ENCODE measurements at regions not wholly inside any gene's neighbourhood (a gene's known extent, or its start where the extent isn't known, plus 50 kb on each side); places are given as distances from the start of the nearest gene placed in this dataset.

GRCh38 chr6:50992704-50993625 lies 174.3 kb downstream of the TFAP2B start:
- no peak overlapping the region for H3K27ac ChIP-seq (ENCODE audit: low read depth in 2 of 2, low read length in 2 of 2)
- no peak for FAIRE-seq
- TF ChIP-seq CTCF (IDR thresholded peaks at IDR 0.05; ENCODE audit: borderline replicate concordance, extremely low read depth, insufficient read depth): no peak
- no peaks in the 10 kb centered on the region for H3K27me3 ChIP-seq (ENCODE audit: control insufficient read depth, insufficient read depth, low read length)
- intact Hi-C loops (cut with DNase I): no loop called here
- H3K36me3 ChIP-seq (ENCODE audit: control insufficient read depth in 2 of 3, insufficient read depth in 3 of 3, low read length in 3 of 3): no peaks in the 10 kb centered on the region
- H3K4me3 ChIP-seq (ENCODE audit: low read length in 3 of 3): no peak overlapping the region
- DNase-seq: no peak
- no peak overlapping the region for H3K9ac ChIP-seq (ENCODE audit: low read length in 3 of 3)
- H3K4me1 ChIP-seq (ENCODE audit: control insufficient read depth in 2 of 3, insufficient read depth in 2 of 3, low read depth in 1 of 3, low read length in 3 of 3): no peaks in the 10 kb centered on the region
- H3K9me3 ChIP-seq (ENCODE audit: control insufficient read depth in 2 of 3, insufficient read depth in 1 of 3, low read length in 3 of 3): no peaks in the 10 kb centered on the region

- no peak overlapping the region for H3K4me3 ChIP-seq (ENCODE audit: low read length in 3 of 3)
- no peak for TF ChIP-seq CTCF (IDR thresholded peaks at IDR 0.05; ENCODE audit: borderline replicate concordance, extremely low read depth, insufficient read depth)
- no peak overlapping the region for H3K27ac ChIP-seq (ENCODE audit: low read depth in 2 of 2, low read length in 2 of 2)
- no peaks in the 10 kb centered on the region for H3K36me3 ChIP-seq (ENCODE audit: control insufficient read depth in 2 of 3, insufficient read depth in 3 of 3, low read length in 3 of 3)
- H3K27me3 ChIP-seq (ENCODE audit: control insufficient read depth, insufficient read depth, low read length): no peaks in the 10 kb centered on the region
- H3K9ac ChIP-seq (ENCODE audit: low read length in 3 of 3): no peak overlapping the region
- intact Hi-C loops (cut with DNase I): no loop called here
- no peaks in the 10 kb centered on the region for H3K9me3 ChIP-seq (ENCODE audit: control insufficient read depth in 2 of 3, insufficient read depth in 1 of 3, low read length in 3 of 3)
- no peak for DNase-seq
- FAIRE-seq: no peak
- no peaks in the 10 kb centered on the region for H3K4me1 ChIP-seq (ENCODE audit: control insufficient read depth in 2 of 3, insufficient read depth in 2 of 3, low read depth in 1 of 3, low read length in 3 of 3)
Observed at GRCh38 chr6:50993941-50994720, 175.5 kb downstream of the TFAP2B start.

- H3K36me3 ChIP-seq (ENCODE audit: control insufficient read depth in 2 of 3, insufficient read depth in 3 of 3, low read length in 3 of 3): no peaks in the 10 kb centered on the region
- no peak overlapping the region for H3K9ac ChIP-seq (ENCODE audit: low read length in 3 of 3)
- no peaks in the 10 kb centered on the region for H3K4me1 ChIP-seq (ENCODE audit: control insufficient read depth in 2 of 3, insufficient read depth in 2 of 3, low read depth in 1 of 3, low read length in 3 of 3)
- intact Hi-C loops (cut with DNase I): no loop called here
- no peak for DNase-seq
- no peak overlapping the region for H3K27ac ChIP-seq (ENCODE audit: low read depth in 2 of 2, low read length in 2 of 2)
- H3K27me3 ChIP-seq (ENCODE audit: control insufficient read depth, insufficient read depth, low read length): no peaks in the 10 kb centered on the region
- FAIRE-seq: no peak
- H3K9me3 ChIP-seq (ENCODE audit: control insufficient read depth in 2 of 3, insufficient read depth in 1 of 3, low read length in 3 of 3): no peaks in the 10 kb centered on the region
- no peak for TF ChIP-seq CTCF (IDR thresholded peaks at IDR 0.05; ENCODE audit: borderline replicate concordance, extremely low read depth, insufficient read depth)
- H3K4me3 ChIP-seq (ENCODE audit: low read length in 3 of 3): no peak overlapping the region
Observed at GRCh38 chr6:50995036-50995435, 176.4 kb downstream of the TFAP2B start.

Data from kidney (tissue), 13 donors.